ENCODE measurements at regions not wholly inside any gene's neighbourhood (a gene's known extent, or its start where the extent isn't known, plus 50 kb on each side); places are given as distances from the start of the nearest gene placed in this dataset.

- no peak overlapping the region for H3K9ac ChIP-seq (ENCODE audit: low read length)
- H3K4me1 ChIP-seq (ENCODE audit: low read length) = no peaks in the 10 kb centered on the region
- H3K27ac ChIP-seq (ENCODE audit: low read length) = no peak overlapping the region
- no peaks in the 10 kb centered on the region for H3K79me2 ChIP-seq (ENCODE audit: low read length)
- H2AFZ ChIP-seq (ENCODE audit: low read depth, low read length) = no peak overlapping the region
- no peaks in the 10 kb centered on the region for H4K20me1 ChIP-seq (ENCODE audit: insufficient read depth, low read length)
- no peaks in the 10 kb centered on the region; the same call in 1 of the 2 replicates for H3K9me3 ChIP-seq (ENCODE audit: insufficient read depth, low read length)
- no peaks in the 10 kb centered on the region for H3K27me3 ChIP-seq (ENCODE audit: low read depth, low read length)
- no peak overlapping the region for H3K4me2 ChIP-seq (ENCODE audit: low read length)
- H3K36me3 ChIP-seq (replicated peaks; ENCODE audit: low read depth, low read length) = no peaks in the 10 kb centered on the region
- H3K4me3 ChIP-seq (ENCODE audit: low read length) = no peak overlapping the region
- no peak for TF ChIP-seq CTCF (IDR thresholded peaks at IDR 0.05; ENCODE audit: low read depth, low read length)
- TF ChIP-seq EZH2phosphoT487 (IDR thresholded peaks at IDR 0.05; ENCODE audit: low read depth) = no peak
Measured at GRCh38 chr13:92989301-92989700, 237.3 kb upstream of the GPC6 start.

- H4K20me1 ChIP-seq (ENCODE audit: insufficient read depth, low read length) = no peaks in the 10 kb centered on the region
- H3K27me3 ChIP-seq (ENCODE audit: low read depth, low read length) = no peaks in the 10 kb centered on the region
- TF ChIP-seq EZH2phosphoT487 (IDR thresholded peaks at IDR 0.05; ENCODE audit: low read depth) (no peak), CTCF (IDR thresholded peaks at IDR 0.05; ENCODE audit: low read depth, low read length) (no peak)
- H2AFZ ChIP-seq (ENCODE audit: low read depth, low read length) = no peak overlapping the region
- no peaks in the 10 kb centered on the region for H3K79me2 ChIP-seq (ENCODE audit: low read length)
- no peak overlapping the region for H3K27ac ChIP-seq (ENCODE audit: low read length)
- no peak overlapping the region for H3K9ac ChIP-seq (ENCODE audit: low read length)
- no peaks in the 10 kb centered on the region for H3K36me3 ChIP-seq (replicated peaks; ENCODE audit: low read depth, low read length)
- no peaks in the 10 kb centered on the region; the same call in 1 of the 2 replicates for H3K9me3 ChIP-seq (ENCODE audit: insufficient read depth, low read length)
- no peak overlapping the region for H3K4me2 ChIP-seq (ENCODE audit: low read length)
- H3K4me3 ChIP-seq (ENCODE audit: low read length) = no peak overlapping the region
- no peaks in the 10 kb centered on the region for H3K4me1 ChIP-seq (ENCODE audit: low read length)
Measured at GRCh38 chr13:92991692-92992091, 234.9 kb upstream of the GPC6 start.

GRCh38 chr13:92994056-92994455, 232.6 kb upstream of the GPC6 start:
- Histone ChIP-seq H4K20me1 (ENCODE audit: insufficient read depth, low read length) (no peaks in the 10 kb centered on the region), H3K27ac (ENCODE audit: low read length) (no peak overlapping the region), H3K4me1 (ENCODE audit: low read length) (no peaks in the 10 kb centered on the region), H3K4me3 (ENCODE audit: low read length) (no peak overlapping the region), H3K9me3 (ENCODE audit: insufficient read depth, low read length) (no peaks in the 10 kb centered on the region; the same call in 1 of the 2 replicates), H2AFZ (ENCODE audit: low read depth, low read length) (no peak overlapping the region), H3K4me2 (ENCODE audit: low read length) (no peak overlapping the region), H3K9ac (ENCODE audit: low read length) (no peak overlapping the region), H3K79me2 (ENCODE audit: low read length) (no peaks in the 10 kb centered on the region), H3K27me3 (ENCODE audit: low read depth, low read length) (no peaks in the 10 kb centered on the region), H3K36me3 (replicated peaks; ENCODE audit: low read depth, low read length) (no peaks in the 10 kb centered on the region)
- TF ChIP-seq EZH2phosphoT487 (IDR thresholded peaks at IDR 0.05; ENCODE audit: low read depth) (no peak), CTCF (IDR thresholded peaks at IDR 0.05; ENCODE audit: low read depth, low read length) (no peak)

GRCh38 chr13:93001866-93002461, 224.6 kb upstream of the GPC6 start:
- Histone ChIP-seq H3K9me3 (ENCODE audit: insufficient read depth, low read length) (no peaks in the 10 kb centered on the region), H2AFZ (ENCODE audit: low read depth, low read length) (no peak overlapping the region), H3K4me3 (ENCODE audit: low read length) (no peak overlapping the region), H3K27me3 (ENCODE audit: low read depth, low read length) (no peaks in the 10 kb centered on the region), H3K4me1 (ENCODE audit: low read length) (no peaks in the 10 kb centered on the region), H3K79me2 (ENCODE audit: low read length) (no peaks in the 10 kb centered on the region), H3K9ac (ENCODE audit: low read length) (no peak overlapping the region), H4K20me1 (ENCODE audit: insufficient read depth, low read length) (no peaks in the 10 kb centered on the region), H3K36me3 (replicated peaks; ENCODE audit: low read depth, low read length) (no peaks in the 10 kb centered on the region), H3K4me2 (ENCODE audit: low read length) (no peak overlapping the region), H3K27ac (ENCODE audit: low read length) (no peak overlapping the region)
- TF ChIP-seq EZH2phosphoT487 (IDR thresholded peaks at IDR 0.05; ENCODE audit: low read depth) = no peak
- TF ChIP-seq CTCF (IDR thresholded peaks at IDR 0.05; ENCODE audit: low read depth, low read length) = no peak
